GM06990 (cell line): ENCODE measurements at regions not wholly inside any gene's neighbourhood (a gene's known extent, or its start where the extent isn't known, plus 50 kb on each side); places are given as distances from the start of the nearest gene placed in this dataset.

ENCODE experiments used
- DNase-seq: peaks from one replicate; pipeline ENCODE4 v3.0.0-alpha.2; 2011; ENCODE audit not compliant: insufficient read length; ENCODE audit errors: extremely low read depth
- H3K27me3 ChIP-seq: replicated peaks from 2 replicates; pipeline ENCODE4 v1.6.0; 2011; ENCODE audit warnings: low read length; ENCODE audit not compliant: control insufficient read depth, insufficient read depth
- H3K36me3 ChIP-seq: 2 replicates; pipeline ENCODE4 v1.5.1; 2011; ENCODE audit warnings: low read length; ENCODE audit not compliant: control insufficient read depth, insufficient read depth
- H3K4me3 ChIP-seq: replicated peaks from 2 replicates; pipeline ENCODE4 v1.5.1; 2011; ENCODE audit warnings: low read depth, mild to moderate bottlenecking, control low read depth, low read length
- TF ChIP-seq, protein P1 (sequence below): IDR thresholded peaks from 2 replicates; pipeline ENCODE4 v1.5.1; 2011; ENCODE audit warnings: low read length, control low read depth, mild to moderate bottlenecking, inconsistent platforms; ENCODE audit not compliant: insufficient read depth, poor library complexity, severe bottlenecking

- TF ChIP-seq, protein P1, sequence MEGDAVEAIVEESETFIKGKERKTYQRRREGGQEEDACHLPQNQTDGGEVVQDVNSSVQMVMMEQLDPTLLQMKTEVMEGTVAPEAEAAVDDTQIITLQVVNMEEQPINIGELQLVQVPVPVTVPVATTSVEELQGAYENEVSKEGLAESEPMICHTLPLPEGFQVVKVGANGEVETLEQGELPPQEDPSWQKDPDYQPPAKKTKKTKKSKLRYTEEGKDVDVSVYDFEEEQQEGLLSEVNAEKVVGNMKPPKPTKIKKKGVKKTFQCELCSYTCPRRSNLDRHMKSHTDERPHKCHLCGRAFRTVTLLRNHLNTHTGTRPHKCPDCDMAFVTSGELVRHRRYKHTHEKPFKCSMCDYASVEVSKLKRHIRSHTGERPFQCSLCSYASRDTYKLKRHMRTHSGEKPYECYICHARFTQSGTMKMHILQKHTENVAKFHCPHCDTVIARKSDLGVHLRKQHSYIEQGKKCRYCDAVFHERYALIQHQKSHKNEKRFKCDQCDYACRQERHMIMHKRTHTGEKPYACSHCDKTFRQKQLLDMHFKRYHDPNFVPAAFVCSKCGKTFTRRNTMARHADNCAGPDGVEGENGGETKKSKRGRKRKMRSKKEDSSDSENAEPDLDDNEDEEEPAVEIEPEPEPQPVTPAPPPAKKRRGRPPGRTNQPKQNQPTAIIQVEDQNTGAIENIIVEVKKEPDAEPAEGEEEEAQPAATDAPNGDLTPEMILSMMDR, result no peak
- no peaks in the 10 kb centered on the region for H3K27me3 ChIP-seq
- no peaks in the 10 kb centered on the region for H3K36me3 ChIP-seq
- no peak for DNase-seq
- H3K4me3 ChIP-seq, result no peak overlapping the region
Observed at GRCh38 chr4:101599620-101600019, 190.9 kb upstream of the BANK1 start.

DNA sequence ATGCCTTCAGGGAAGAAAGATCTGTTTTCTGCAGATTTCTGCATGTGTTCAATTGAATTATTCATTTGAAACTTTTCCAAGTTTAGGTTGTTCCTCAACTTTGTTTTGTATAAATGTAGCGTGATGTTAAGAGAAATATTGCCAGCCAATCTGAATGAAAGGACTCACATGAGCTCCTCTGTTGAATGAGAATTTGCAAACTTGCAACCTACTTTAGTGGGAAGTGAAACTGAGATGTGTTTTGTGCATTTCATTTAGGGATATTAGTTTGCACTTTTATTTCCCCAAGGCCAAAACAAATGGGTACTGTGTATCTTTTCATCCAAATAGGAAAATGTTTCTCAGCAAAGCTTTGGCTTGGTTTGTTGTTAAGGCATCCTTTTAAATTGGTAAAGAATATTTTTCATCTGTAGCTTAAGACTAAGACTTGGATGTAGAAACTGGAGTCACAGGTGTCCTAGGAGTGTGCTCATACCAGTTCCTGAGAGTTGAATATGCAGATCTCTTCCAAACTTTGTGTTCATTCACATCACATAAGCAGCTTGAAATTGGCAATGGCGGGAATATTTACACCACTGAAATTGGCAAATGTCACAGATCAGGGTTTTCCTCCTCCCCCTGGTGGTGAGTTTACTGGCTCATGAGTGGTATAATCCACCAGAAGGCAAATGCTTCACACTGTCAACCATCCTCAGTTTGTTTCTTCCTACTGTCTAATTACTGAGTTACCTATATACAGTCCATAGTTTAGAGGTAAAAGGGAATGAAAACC, 193.6 kb upstream of the BANK1 start:
- no peak for DNase-seq
- TF ChIP-seq, protein P1, result peak; percentile 58
- no peaks in the 10 kb centered on the region for H3K36me3 ChIP-seq
- no peaks in the 10 kb centered on the region for H3K27me3 ChIP-seq
- no peak overlapping the region for H3K4me3 ChIP-seq

- no peak for DNase-seq
- TF ChIP-seq, protein P1, result no peak
- Histone ChIP-seq H3K27me3 (no peaks in the 10 kb centered on the region), H3K36me3 (no peaks in the 10 kb centered on the region), H3K4me3 (no peak overlapping the region)
Observed at GRCh38 chr4:101594588-101594987, 195.9 kb upstream of the BANK1 start.

- Histone ChIP-seq H3K27me3 (no peaks in the 10 kb centered on the region), H3K36me3 (no peaks in the 10 kb centered on the region), H3K4me3 (no peak overlapping the region)
- TF ChIP-seq, protein P1, result no peak
- DNase-seq, result no peak
Observed at GRCh38 chr4:101593666-101594065, 196.9 kb upstream of the BANK1 start.

DNA sequence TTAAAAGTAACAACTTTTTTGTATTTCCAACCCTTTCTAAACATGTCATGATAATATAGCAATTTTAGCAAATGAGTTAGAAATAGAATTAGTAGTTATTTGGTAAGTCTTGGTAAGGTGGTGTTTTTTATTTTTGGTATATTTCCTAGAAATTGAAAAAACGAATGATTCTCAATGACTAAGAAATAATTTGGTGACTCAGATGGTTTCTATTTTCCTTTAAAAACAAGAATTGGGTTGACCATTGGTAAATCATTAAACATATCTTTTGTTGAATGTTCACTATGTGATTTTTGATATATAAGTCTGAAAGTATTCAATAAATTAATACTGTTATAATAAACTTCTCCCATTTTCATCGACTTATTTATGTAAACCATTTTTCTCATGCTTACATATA, 206.2 kb upstream of the BANK1 start:
- Histone ChIP-seq H3K36me3 (no peaks in the 10 kb centered on the region), H3K27me3 (no peaks in the 10 kb centered on the region), H3K4me3 (no peak overlapping the region)
- no peak for DNase-seq
- TF ChIP-seq, protein P1, result no peak
